Cardiac fibroblast (primary cell): ENCODE measurements at regions not wholly inside any gene's neighbourhood (a gene's known extent, or its start where the extent isn't known, plus 50 kb on each side); places are given as distances from the start of the nearest gene placed in this dataset.

ENCODE experiments used
- DNase-seq, 2 donors: peaks; one replicate each; pipeline versions ENCODE4 v3.0.0 to v3.0.0-alpha.2; 2010; ENCODE audit warnings: low read depth in 2 of 2
- H3K4me3 ChIP-seq, 2 donors: replicated peaks in 1 of 2; 1 replicate in 1 of 2; 2 replicates in 1 of 2; pipeline ENCODE4 v1.5.1; 2011; ENCODE audit warnings: low read depth in 2 of 2, low read length in 2 of 2, mild to moderate bottlenecking in 2 of 2, moderate library complexity in 1 of 2
- TF ChIP-seq, protein P1 (sequence below): IDR thresholded peaks from one replicate; pipeline ENCODE4 v1.5.1; 2011; ENCODE audit warnings: low read depth, mild to moderate bottlenecking, low read length, inconsistent platforms

DNA sequence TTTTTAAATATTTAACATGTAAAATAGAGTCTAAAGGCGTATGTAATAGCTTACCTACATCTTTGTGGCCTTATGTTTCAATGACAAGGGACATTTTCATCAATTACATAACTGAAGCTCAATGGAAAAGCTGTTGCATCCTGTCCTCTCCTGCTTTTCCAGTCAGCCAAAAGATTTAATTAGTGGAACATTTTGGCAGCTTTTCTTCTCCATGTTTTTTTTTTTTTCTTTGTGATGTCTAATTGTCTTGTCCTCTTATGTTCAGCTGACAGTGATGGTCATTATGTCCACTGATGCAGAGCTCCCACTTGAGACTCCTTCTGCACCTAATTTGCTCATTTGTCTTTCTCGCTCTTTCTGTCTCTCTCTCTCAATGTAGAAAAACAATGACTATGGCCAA is 422.2 kb downstream of the GABRG1 start:
- TF ChIP-seq, protein P1, sequence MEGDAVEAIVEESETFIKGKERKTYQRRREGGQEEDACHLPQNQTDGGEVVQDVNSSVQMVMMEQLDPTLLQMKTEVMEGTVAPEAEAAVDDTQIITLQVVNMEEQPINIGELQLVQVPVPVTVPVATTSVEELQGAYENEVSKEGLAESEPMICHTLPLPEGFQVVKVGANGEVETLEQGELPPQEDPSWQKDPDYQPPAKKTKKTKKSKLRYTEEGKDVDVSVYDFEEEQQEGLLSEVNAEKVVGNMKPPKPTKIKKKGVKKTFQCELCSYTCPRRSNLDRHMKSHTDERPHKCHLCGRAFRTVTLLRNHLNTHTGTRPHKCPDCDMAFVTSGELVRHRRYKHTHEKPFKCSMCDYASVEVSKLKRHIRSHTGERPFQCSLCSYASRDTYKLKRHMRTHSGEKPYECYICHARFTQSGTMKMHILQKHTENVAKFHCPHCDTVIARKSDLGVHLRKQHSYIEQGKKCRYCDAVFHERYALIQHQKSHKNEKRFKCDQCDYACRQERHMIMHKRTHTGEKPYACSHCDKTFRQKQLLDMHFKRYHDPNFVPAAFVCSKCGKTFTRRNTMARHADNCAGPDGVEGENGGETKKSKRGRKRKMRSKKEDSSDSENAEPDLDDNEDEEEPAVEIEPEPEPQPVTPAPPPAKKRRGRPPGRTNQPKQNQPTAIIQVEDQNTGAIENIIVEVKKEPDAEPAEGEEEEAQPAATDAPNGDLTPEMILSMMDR, result no peak
- no peak overlapping the region for H3K4me3 ChIP-seq
- DNase-seq, result no peak

DNA sequence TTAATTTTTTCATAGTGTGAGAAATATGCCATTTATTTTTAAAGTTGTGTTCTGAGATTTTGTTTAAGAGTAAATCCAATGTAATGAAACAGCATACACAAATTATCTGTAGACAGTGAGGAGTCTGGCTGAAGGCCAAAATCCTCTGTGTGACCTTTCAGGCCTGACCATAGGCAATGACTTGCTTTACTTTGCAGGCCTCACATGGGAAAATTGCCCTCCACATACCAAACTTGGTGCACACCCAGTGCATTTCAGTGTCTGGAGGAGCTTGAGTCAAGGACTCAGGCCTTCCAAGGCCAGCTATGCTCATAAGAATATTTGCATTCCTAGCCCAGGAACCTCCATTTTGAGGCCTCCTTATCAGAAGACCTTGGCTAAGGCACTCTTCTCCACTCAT is 430.1 kb downstream of the GABRG1 start:
- peak in 1 of 2 donors; percentile 13 for DNase-seq
- TF ChIP-seq, protein P1, result no peak

DNA sequence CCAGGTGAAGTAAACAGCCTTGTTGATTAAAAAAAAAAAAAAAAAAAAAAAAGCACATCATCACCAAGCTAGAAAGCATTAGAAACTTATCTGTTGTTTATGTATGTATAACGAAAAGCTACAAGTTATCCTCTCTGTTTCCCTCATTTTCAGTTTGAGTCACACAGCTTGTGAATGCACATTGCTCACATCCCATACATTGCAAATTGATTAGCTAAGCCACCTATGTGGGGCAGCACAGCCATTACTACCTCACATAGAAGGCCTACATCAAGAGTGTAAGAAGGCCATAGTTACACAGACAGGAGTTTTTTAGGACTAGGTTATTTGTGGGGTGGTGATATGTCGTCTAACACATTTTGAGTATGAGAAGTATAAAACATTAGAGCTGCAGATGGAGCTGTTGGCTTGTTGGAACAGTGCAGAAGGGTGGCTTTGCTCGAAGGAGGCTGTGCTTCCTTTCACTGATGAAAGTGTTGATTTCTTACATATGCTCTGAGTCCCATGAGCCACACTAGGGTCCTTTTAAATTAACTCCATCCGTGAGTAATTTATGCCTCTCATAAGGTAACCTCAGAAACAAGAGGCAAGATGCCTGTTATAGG is 431.6 kb downstream of the GABRG1 start:
- no peak overlapping the region for H3K4me3 ChIP-seq
- TF ChIP-seq, protein P1, result no peak
- DNase-seq, result no peak

More for the DNA sequence above, 430.1 kb downstream of the GABRG1 start:
- no peak overlapping the region for H3K4me3 ChIP-seq

DNA sequence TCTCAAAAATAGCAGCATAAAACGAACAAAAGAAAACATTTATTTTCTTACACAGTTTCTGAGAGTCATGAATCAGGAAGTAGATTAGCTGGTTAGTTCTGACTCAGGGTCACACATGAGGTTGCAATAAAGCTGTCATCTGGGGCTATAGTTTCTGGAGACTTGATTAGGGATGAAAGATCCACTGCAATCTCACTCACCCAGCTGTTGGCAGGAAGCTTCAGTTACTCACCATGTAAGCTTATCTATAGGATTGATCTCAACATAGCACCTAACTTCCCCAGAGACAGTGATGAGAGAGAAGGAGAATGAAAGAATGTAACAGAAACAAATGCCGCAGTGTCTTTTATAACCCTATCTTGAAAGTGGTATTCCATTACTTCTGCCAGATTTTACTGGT is 435.5 kb downstream of the GABRG1 start:
- TF ChIP-seq, protein P1, result no peak
- H3K4me3 ChIP-seq, result no peak overlapping the region
- DNase-seq, result no peak

DNA sequence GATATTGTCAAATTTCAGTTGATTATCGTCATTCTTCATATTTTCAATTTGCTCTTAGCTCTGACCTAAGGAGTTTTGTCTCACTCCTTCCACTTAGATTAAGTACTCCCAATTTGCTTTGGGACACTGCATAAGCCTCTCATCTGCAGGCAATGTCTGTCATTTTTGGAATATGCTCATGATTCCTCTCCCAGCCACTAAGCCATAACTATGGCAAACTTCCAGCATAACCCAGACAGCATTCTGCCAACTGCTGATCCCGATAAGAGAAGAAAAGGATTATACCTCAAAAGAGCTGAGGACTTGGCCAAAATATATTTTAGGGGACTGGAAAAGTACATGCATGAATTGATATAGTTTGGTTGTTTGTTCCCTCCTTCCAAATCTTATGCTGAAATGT is 444.4 kb downstream of the GABRG1 start:
- no peak for DNase-seq
- TF ChIP-seq, protein P1, result no peak
- no peak overlapping the region for H3K4me3 ChIP-seq

DNA sequence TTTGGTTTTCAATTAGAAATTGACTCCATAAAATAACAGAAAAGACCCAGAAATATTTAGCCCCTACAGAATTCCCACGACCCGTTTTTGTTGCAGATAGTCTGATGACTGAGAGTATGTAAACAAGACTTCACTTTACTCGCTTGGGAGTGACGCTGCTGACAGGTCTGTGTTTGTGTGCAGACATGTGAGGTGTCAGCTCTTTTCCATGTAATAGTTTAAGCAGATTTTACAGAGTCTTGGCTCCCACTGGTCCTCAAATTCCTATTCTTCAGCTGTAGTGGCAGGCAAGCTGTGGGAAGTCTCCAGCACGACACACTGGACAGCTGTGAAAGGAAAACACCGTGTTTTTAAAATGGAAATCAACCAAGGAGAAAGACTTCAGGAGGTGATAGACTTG is 455.7 kb downstream of the GABRG1 start:
- DNase-seq, result no peak
- TF ChIP-seq, protein P1, result no peak
- no peak overlapping the region for H3K4me3 ChIP-seq

DNA sequence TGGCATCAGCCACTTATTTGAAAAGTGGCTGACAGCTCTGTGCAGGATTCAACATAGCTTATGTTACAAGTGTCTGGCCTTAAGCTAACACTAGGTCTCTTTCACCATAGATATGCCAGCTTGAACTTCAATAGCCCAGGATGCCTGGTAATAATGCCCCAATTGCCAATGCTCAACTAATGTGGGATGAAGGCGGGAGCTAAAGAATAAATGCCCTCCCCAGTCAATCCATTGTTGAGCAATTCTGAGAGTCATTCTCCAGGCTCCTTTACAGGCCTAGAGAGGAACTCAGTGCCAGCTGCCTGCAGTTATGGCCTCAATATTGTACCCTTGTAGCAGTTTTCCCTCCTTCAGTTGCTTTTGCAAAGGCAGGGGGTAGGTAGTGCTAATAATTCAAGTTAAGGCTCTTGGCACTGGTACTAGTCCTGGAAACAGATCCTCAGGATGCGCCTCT is 460.2 kb downstream of the GABRG1 start:
- no peak for DNase-seq
- no peak overlapping the region for H3K4me3 ChIP-seq
- TF ChIP-seq, protein P1, result no peak
